ENCODE measurements at regions not wholly inside any gene's neighbourhood (a gene's known extent, or its start where the extent isn't known, plus 50 kb on each side); places are given as distances from the start of the nearest gene placed in this dataset.

- TF ChIP-seq EP300 (IDR thresholded peaks at IDR 0.05) (no peak), CTCF (IDR thresholded peaks at IDR 0.05) (no peak), POLR2A (IDR thresholded peaks at IDR 0.05) (no peak), POLR2AphosphoS5 (IDR thresholded peaks at IDR 0.05) (no peak)
Observed at GRCh38 chr1:65063025-65063424, 85.0 kb upstream of the AK4 start.

Data from sigmoid colon (tissue), 4 donors.